Psoas muscle (tissue), 7 donors: ENCODE measurements at regions not wholly inside any gene's neighbourhood (a gene's known extent, or its start where the extent isn't known, plus 50 kb on each side); places are given as distances from the start of the nearest gene placed in this dataset.

Experiments used
- ATAC-seq, 4 donors: fragments of 200-7000 bp; cut with Tn5 transposase; one replicate each; pipeline ENCODE4 v1.9.1; 2020; ENCODE audit warnings: moderate library complexity in 3 of 4, mild to moderate bottlenecking in 2 of 4
- DNase-seq, 2 donors: peaks; one replicate each; pipeline ENCODE4 v3.0.0-alpha.2; 2020
- H3K27ac ChIP-seq: fragments of 200-600 bp; one replicate; pipeline ENCODE4 v1.8.0; 2022
- H3K27me3 ChIP-seq, 3 donors: fragments of 200-600 bp in 1 of 3; one replicate each; pipeline versions ENCODE4 v1.6.1 to v1.8.0; 2013 to 2022; ENCODE audit warnings: low read length in 2 of 3, mild to moderate bottlenecking in 2 of 3, moderate library complexity in 1 of 3; ENCODE audit not compliant: insufficient read depth in 3 of 3
- H3K36me3 ChIP-seq, 2 donors: fragments of 200-600 bp in 1 of 2; one replicate each; pipeline versions ENCODE4 v1.6.1 to v1.8.0; 2013 to 2022; ENCODE audit warnings: low read depth in 1 of 2, mild to moderate bottlenecking in 1 of 2, moderate library complexity in 1 of 2; ENCODE audit not compliant: insufficient read depth in 1 of 2
- H3K4me1 ChIP-seq: fragments of 200-600 bp; one replicate; pipeline ENCODE4 v1.8.0; 2022
- H3K4me3 ChIP-seq: fragments of 200-600 bp; one replicate; pipeline ENCODE4 v1.8.0; 2022; ENCODE audit warnings: mild to moderate bottlenecking
- H3K9me3 ChIP-seq: fragments of 200-600 bp; one replicate; pipeline ENCODE4 v1.8.0; 2022
- CTCF ChIP-seq: fragments of 200-600 bp; IDR thresholded peaks from one replicate; pipeline ENCODE4 v1.8.0; 2022; ENCODE audit warnings: antibody characterized with exemption
- WGBS, 3 donors: extraction: QIAGEN DNeasy Blood & Tissue Kit; methylation state at CpG; one replicate each; pipeline versions ENCODE4 v1.1.6 to v1.1.7; 2013; 5-methylcytosine and 5-hydroxymethylcytosine counted together
- intact Hi-C, 2 donors: fragments of 100-400 bp; cut with DNase I; formaldehyde crosslinking; loops; one replicate each; pipeline versions ENCODE4 v1.11.0 to v1.14.2; 2022
- donor health status: healthy with polysubstance abuse.
- donor health status: DM: no; HTN: no; CAD: no; lungs with moderate emphysema.
- donor health status: Bipolar disorder and iron deficiency.
- donor health status: healthy.
- donor health status: DM: yes; HTN: yes; CAD: no.
- donor health status: DM: no; HTN: no; CAD: no.
- donor health status: DM: yes; HTN: yes; CAD: no.

- Histone ChIP-seq H3K4me1 (no peaks in the 10 kb centered on the region), H3K27ac (no peak overlapping the region), H3K27me3 (no peaks in the 10 kb centered on the region), H3K36me3 (no peaks in the 10 kb centered on the region), H3K4me3 (no peak overlapping the region), H3K9me3 (peaks cover 9% of the 10 kb centered on the region)
- ATAC-seq (no peak), DNase-seq (no peak)
- TF ChIP-seq CTCF = no peak
- intact Hi-C loops = no loop called here
- 69 to 83% (median 80%) methylated on average over 3 of the region's 3 CpGs for WGBS, 3 donors
These were observed 197.2 kb upstream of the SLC10A2 start for GRCh38 chr13:103263448-103263847.

GRCh38 chr13:103255587-103256301 lies 189.5 kb upstream of the SLC10A2 start:
- no peak overlapping the region for H3K27ac ChIP-seq
- H3K4me3 ChIP-seq = no peak overlapping the region
- no peaks in the 10 kb centered on the region for H3K36me3 ChIP-seq
- intact Hi-C loops = no loop called here
- WGBS, 3 donors = 66 to 76% (median 67%) methylated on average over 4 of the region's 4 CpGs
- no peaks in the 10 kb centered on the region for H3K4me1 ChIP-seq
- no peak for ATAC-seq
- no peak for TF ChIP-seq CTCF
- no peaks in the 10 kb centered on the region for H3K27me3 ChIP-seq
- no peak for DNase-seq
- H3K9me3 ChIP-seq = no peaks in the 10 kb centered on the region

- Histone ChIP-seq H3K36me3 (no peaks in the 10 kb centered on the region), H3K9me3 (no peaks in the 10 kb centered on the region), H3K27me3 (no peaks in the 10 kb centered on the region), H3K4me3 (no peak overlapping the region), H3K27ac (no peak overlapping the region), H3K4me1 (no peaks in the 10 kb centered on the region)
- no peak for ATAC-seq
- WGBS, 3 donors = 33 to 55% (median 44%) methylated on average over 1 of the region's 1 CpG
- intact Hi-C loops = no loop called here
- TF ChIP-seq CTCF = no peak
- DNase-seq = no peak
These were observed 183.9 kb upstream of the SLC10A2 start for GRCh38 chr13:103250071-103250470.

- TF ChIP-seq CTCF = no peak
- WGBS, 3 donors = 55 to 59% (median 58%) methylated on average over 8 of the region's 8 CpGs
- H3K36me3 ChIP-seq = no peaks in the 10 kb centered on the region
- DNase-seq (no peak), ATAC-seq (no peak)
- no peaks in the 10 kb centered on the region for H3K27me3 ChIP-seq
- intact Hi-C loops = no loop called here
- H3K9me3 ChIP-seq = no peaks in the 10 kb centered on the region
- H3K27ac ChIP-seq = no peak overlapping the region
- no peaks in the 10 kb centered on the region for H3K4me1 ChIP-seq
- no peak overlapping the region for H3K4me3 ChIP-seq
These were observed 180.5 kb upstream of the SLC10A2 start for GRCh38 chr13:103246581-103247200.

GRCh38 chr13:103243495-103243894 lies 177.3 kb upstream of the SLC10A2 start:
- Histone ChIP-seq H3K4me1 (no peaks in the 10 kb centered on the region), H3K27me3 (no peaks in the 10 kb centered on the region), H3K9me3 (no peaks in the 10 kb centered on the region), H3K4me3 (no peak overlapping the region), H3K27ac (no peak overlapping the region), H3K36me3 (no peaks in the 10 kb centered on the region)
- intact Hi-C loops = no loop called here
- TF ChIP-seq CTCF = no peak
- ATAC-seq = no peak
- 89 to 95% (median 94%) methylated on average over 3 of the region's 3 CpGs for WGBS, 3 donors
- no peak for DNase-seq
